Right kidney (tissue), 1 donor: ENCODE measurements at regions not wholly inside any gene's neighbourhood (a gene's known extent, or its start where the extent isn't known, plus 50 kb on each side); places are given as distances from the start of the nearest gene placed in this dataset.
"Not testable (repeated sequence)": the region's sequence is repeated elsewhere in the genome, so short reads cannot be mapped to it uniquely, and the experiment has no call there.

Source experiments
- DNase-seq: peaks from one replicate; pipeline ENCODE4 v3.0.0-alpha.2; 2016

GRCh38 chr1:223024486-223024885 lies 118.6 kb downstream of the TLR5 start:
- DNase-seq: not testable (repeated sequence)

GRCh38 chr1:223025190-223025734 lies 117.8 kb downstream of the TLR5 start:
- not testable (repeated sequence) for DNase-seq

GRCh38 chr1:223026639-223027038 lies 116.4 kb downstream of the TLR5 start:
- not testable (repeated sequence) for DNase-seq

GRCh38 chr1:223029985-223030769 lies 112.9 kb downstream of the TLR5 start:
- no peak for DNase-seq

- no peak for DNase-seq
Measured at GRCh38 chr1:223030871-223031400, 112.1 kb downstream of the TLR5 start.

- no peak for DNase-seq
Measured at GRCh38 chr1:223031733-223032601, 111.1 kb downstream of the TLR5 start.

GRCh38 chr1:223033658-223034057 lies 109.4 kb downstream of the TLR5 start:
- DNase-seq: no peak

- no peak for DNase-seq
Measured at GRCh38 chr1:223034270-223034798, 108.7 kb downstream of the TLR5 start.

GRCh38 chr1:223035724-223036478 lies 107.1 kb downstream of the TLR5 start:
- DNase-seq: no peak

- DNase-seq: no peak
Measured at GRCh38 chr1:223036479-223036845, 106.6 kb downstream of the TLR5 start.

- no peak for DNase-seq
Measured at GRCh38 chr1:223037845-223038244, 105.2 kb downstream of the TLR5 start.

GRCh38 chr1:223038288-223039006 lies 104.6 kb downstream of the TLR5 start:
- no peak for DNase-seq

GRCh38 chr1:223039990-223040389 lies 103.1 kb downstream of the TLR5 start:
- DNase-seq: no peak

GRCh38 chr1:223041481-223041880 lies 101.6 kb downstream of the TLR5 start:
- DNase-seq: no peak

- no peak for DNase-seq
Measured at GRCh38 chr1:223045164-223045957, 97.7 kb downstream of the TLR5 start.

GRCh38 chr1:223046011-223046410 lies 97.0 kb downstream of the TLR5 start:
- no peak for DNase-seq

- not testable (repeated sequence) for DNase-seq
Measured at GRCh38 chr1:223046463-223046862, 96.6 kb downstream of the TLR5 start.

GRCh38 chr1:223048026-223048425 lies 95.0 kb downstream of the TLR5 start:
- no peak for DNase-seq

- DNase-seq: no peak
Measured at GRCh38 chr1:223052462-223052861, 90.6 kb downstream of the TLR5 start.

GRCh38 chr1:223052931-223053330 lies 90.1 kb downstream of the TLR5 start:
- DNase-seq: no peak
